GM12878 (cell line): ENCODE measurements at regions not wholly inside any gene's neighbourhood (a gene's known extent, or its start where the extent isn't known, plus 50 kb on each side); places are given as distances from the start of the nearest gene placed in this dataset.

Experiments
- ATAC-seq: fragments of 200-7000 bp; cut with Tn5 transposase; 3 replicates; pipeline ENCODE4 v1.9.1; 2020; ENCODE audit warnings: mild to moderate bottlenecking, moderate library complexity
- BruUV-seq: library from RNA; stranded (reverse); fragments of 400-500 nt; replicated peaks from 2 replicates; lab custom pipeline; 2021; lab: Mats Ljungman, UMichigan
- CTCF ChIA-PET: fragments of 300-600 bp; sonication (Branson Sonifier 250); formaldehyde crosslinking; extraction: SDS; loops from one replicate; lab custom pipeline; 2021; ENCODE audit warnings: inconsistent platforms; lab: Yijun Ruan, JAX
- POLR2A ChIA-PET: fragments of 350-600 bp; formaldehyde crosslinking; extraction: SDS; loops from one replicate; lab custom pipeline; 2021; ENCODE audit warnings: inconsistent platforms; lab: Charles Lee
- RAD21 ChIA-PET: fragments of 300-600 bp; sonication (Branson Sonifier 250); formaldehyde crosslinking; loops from one replicate; lab custom pipeline; 2023; ENCODE audit warnings: antibody characterized with exemption; ENCODE audit not compliant: unreplicated experiment; lab: Charles Lee
- SMC1A ChIA-PET: fragments of 300-600 bp; sonication (Branson Sonifier 250); formaldehyde crosslinking; loops from one replicate; lab custom pipeline; 2023; ENCODE audit not compliant: unreplicated experiment, uncharacterized antibody; lab: Charles Lee
- DNase-seq: peaks from one replicate; pipeline ENCODE4 v3.0.0-alpha.2; 2011; ENCODE audit warnings: low read depth, low spot score
- FAIRE-seq: peaks from 3 replicates; lab custom pipeline; 2011; peaks lifted over from hg19 to GRCh38; lab: Jason Lieb, UNC
- H2AFZ ChIP-seq: 2 replicates; pipeline ENCODE4 v1.6.0; 2011; ENCODE audit warnings: low read depth, low read length, control low read depth; ENCODE audit not compliant: control insufficient read depth
- H3K27ac ChIP-seq: 2 replicates; pipeline ENCODE4 v1.5.1; 2011; ENCODE audit warnings: control low read depth; ENCODE audit not compliant: control insufficient read depth, insufficient read depth
- H3K27me3 ChIP-seq, 2 experiments: replicated peaks in 1 of 2; 2 replicates each; pipeline versions ENCODE4 v1.6.0 to v1.6.1; 2011; ENCODE audit warnings: low read length in 1 of 2; ENCODE audit not compliant: control insufficient read depth in 2 of 2, insufficient read depth in 2 of 2
- H3K36me3 ChIP-seq, 2 experiments: 2 replicates each; pipeline ENCODE4 v1.5.1; 2011; ENCODE audit warnings: low read length in 1 of 2; ENCODE audit not compliant: control insufficient read depth in 2 of 2, insufficient read depth in 2 of 2
- H3K4me1 ChIP-seq: 2 replicates; pipeline ENCODE4 v1.6.1; 2011; ENCODE audit warnings: mild to moderate bottlenecking, low read length, moderate library complexity, mixed read lengths; ENCODE audit not compliant: control insufficient read depth, insufficient read depth
- H3K4me2 ChIP-seq: 2 replicates; pipeline ENCODE4 v1.6.0; 2011; ENCODE audit warnings: control low read depth; ENCODE audit not compliant: control insufficient read depth, insufficient read depth
- H3K4me3 ChIP-seq: fragments of 200-600 bp; sonication (generic); 2 replicates; pipeline ENCODE4 v1.5.1; 2016
- H3K79me2 ChIP-seq: 2 replicates; pipeline ENCODE4 v1.6.0; 2011; ENCODE audit warnings: low read length; ENCODE audit not compliant: control insufficient read depth, insufficient read depth
- H3K9ac ChIP-seq: 2 replicates; pipeline ENCODE4 v1.8.0; 2011; ENCODE audit warnings: low read length, control low read depth, mixed read lengths; ENCODE audit not compliant: control insufficient read depth, insufficient read depth
- H3K9me3 ChIP-seq: replicated peaks from 3 replicates; pipeline ENCODE4 v1.5.1; 2011; ENCODE audit warnings: mild to moderate bottlenecking, low read length; ENCODE audit not compliant: control insufficient read depth, insufficient read depth
- H4K20me1 ChIP-seq: 2 replicates; pipeline ENCODE4 v1.6.0; 2011; ENCODE audit not compliant: control insufficient read depth, insufficient read depth
- BCL11A ChIP-seq: IDR thresholded peaks from 2 replicates; pipeline ENCODE4 v1.6.1; 2011; ENCODE audit warnings: low read depth, low read length
- CREB1 ChIP-seq: IDR thresholded peaks from 2 replicates; pipeline ENCODE4 v1.6.1; 2012; ENCODE audit warnings: low read depth, mild to moderate bottlenecking, inconsistent platforms
- FOS ChIP-seq: IDR thresholded peaks from 3 replicates; pipeline ENCODE4 v1.6.1; 2011; ENCODE audit warnings: borderline replicate concordance; ENCODE audit not compliant: insufficient read length; ENCODE audit errors: extremely low read depth
- KLF5 ChIP-seq: fragments of 450-650 bp; IDR thresholded peaks from 2 replicates; pipeline ENCODE4 v1.6.1; 2014; ENCODE audit warnings: mild to moderate bottlenecking; ENCODE audit not compliant: partially characterized antibody
- MEF2A ChIP-seq: IDR thresholded peaks from 2 replicates; pipeline ENCODE4 v1.6.1; 2011; ENCODE audit warnings: low read depth, mild to moderate bottlenecking, low read length, moderate library complexity; ENCODE audit not compliant: insufficient read depth
- NBN ChIP-seq: fragments of 450-650 bp; IDR thresholded peaks from 2 replicates; pipeline ENCODE4 v1.6.1; 2016
- NR2F1 ChIP-seq: fragments of 450-650 bp; conservative IDR thresholded peaks from 2 replicates; pipeline ENCODE4 v1.6.1; 2017; ENCODE audit warnings: mild to moderate bottlenecking
- POLR2A ChIP-seq: IDR thresholded peaks from 2 replicates; pipeline ENCODE4 v1.6.1; 2011; ENCODE audit warnings: low read depth, mild to moderate bottlenecking, low read length
- REST ChIP-seq: IDR thresholded peaks from 2 replicates; pipeline ENCODE4 v1.6.1; 2012; ENCODE audit warnings: mild to moderate bottlenecking, low read depth, low read length
- SUZ12 ChIP-seq: fragments of 200-600 bp; sonication (generic); IDR thresholded peaks from one replicate; pipeline ENCODE4 v1.6.1; 2018; ENCODE audit warnings: antibody characterized with exemption, mild to moderate bottlenecking; ENCODE audit not compliant: unreplicated experiment
- YBX1 ChIP-seq: fragments of 450-650 bp; IDR thresholded peaks from 2 replicates; pipeline ENCODE4 v1.6.1; 2016; ENCODE audit warnings: antibody characterized with exemption
- ZNF687 ChIP-seq: fragments of 450-650 bp; IDR thresholded peaks from 2 replicates; pipeline ENCODE4 v1.6.1; 2017; ENCODE audit warnings: mild to moderate bottlenecking, moderate library complexity
- ZSCAN29 ChIP-seq: fragments of 450-650 bp; IDR thresholded peaks from 2 replicates; pipeline ENCODE4 v1.6.1; 2017; ENCODE audit warnings: mild to moderate bottlenecking, moderate library complexity
- WGBS: methylation state at CpG from one replicate; pipeline ENCODE4 v1.1.6; 2016; ENCODE audit warnings: low lambda C conversion rate; ENCODE audit not compliant: insufficient replicate concordance, insufficient coverage; ENCODE audit errors: missing lambda C conversion rate; 5-methylcytosine and 5-hydroxymethylcytosine counted together
- in situ Hi-C: fragments of 300-500 bp; cut with MboI; formaldehyde crosslinking; loops from 9 replicates; pipeline ENCODE4 v1.14.3; 2018; ENCODE audit warnings: mixed read lengths
- intact Hi-C: fragments of 100-400 bp; cut with micrococcal nuclease; formaldehyde crosslinking; loops from one replicate; pipeline ENCODE4 v1.14.2; 2022; ENCODE audit not compliant: unreplicated experiment

GRCh38 chr11:116683982-116684381 lies 88.8 kb downstream of the BUD13 start:
- RAD21 ChIA-PET = no interaction called here
- Histone ChIP-seq H3K9ac (no peak overlapping the region), H3K27ac (no peak overlapping the region), H3K9me3 (no peaks in the 10 kb centered on the region), H3K36me3 (no peaks in the 10 kb centered on the region), H3K27me3 (no peaks in the 10 kb centered on the region), H3K4me3 (no peak overlapping the region), H3K79me2 (no peaks in the 10 kb centered on the region), H3K4me1 (no peaks in the 10 kb centered on the region), H3K4me2 (no peak overlapping the region), H2AFZ (no peak overlapping the region), H4K20me1 (no peaks in the 10 kb centered on the region)
- FAIRE-seq (no peak), ATAC-seq (no peak), DNase-seq (no peak)
- in situ Hi-C loops (no loop called here), intact Hi-C loops (no loop called here)
- POLR2A ChIA-PET = no interaction called here
- 4% methylated on average over 3 of the region's 3 CpGs for WGBS
- SMC1A ChIA-PET = no interaction called here
- CTCF ChIA-PET = interaction anchor here (1.5 kb wide), 1 partner anchor 8 kb away, joined by 9 read pairs; no protein-coding TSS in a partner anchor
- TF ChIP-seq BCL11A = no peak
- TF ChIP-seq POLR2A = no peak
- no peak for TF ChIP-seq MEF2A
- TF ChIP-seq NBN = no peak
- no peak for TF ChIP-seq ZNF687
- TF ChIP-seq CREB1 = no peak
- no peak for TF ChIP-seq KLF5
- TF ChIP-seq NR2F1 = no peak
- no peak for TF ChIP-seq REST
- TF ChIP-seq YBX1 = no peak
- no peak for TF ChIP-seq ZSCAN29
- TF ChIP-seq FOS = no peak
- no peak for TF ChIP-seq SUZ12
- no TSS peak for BruUV-seq
